Prostate gland (tissue), 2 donors: ENCODE measurements at regions not wholly inside any gene's neighbourhood (a gene's known extent, or its start where the extent isn't known, plus 50 kb on each side); places are given as distances from the start of the nearest gene placed in this dataset.

Experiments
- DNase-seq: peaks from one replicate; pipeline ENCODE4 v3.0.0-alpha.2; 2019; ENCODE audit warnings: low spot score
- H3K27ac ChIP-seq, 2 donors: fragments of 200-600 bp; sonication (generic); 2 replicates each; pipeline ENCODE4 v1.5.1; 2017 to 2019
- H3K27me3 ChIP-seq: fragments of 200-600 bp; sonication (generic); replicated peaks from 2 replicates; pipeline ENCODE4 v1.5.1; 2019; ENCODE audit not compliant: insufficient read depth
- H3K36me3 ChIP-seq, 2 donors: fragments of 200-600 bp; sonication (generic); 1 replicate in 1 of 2; 2 replicates in 1 of 2; pipeline versions ENCODE4 v1.5.1 to v1.8.1; 2017 to 2019
- H3K4me1 ChIP-seq: fragments of 200-600 bp; sonication (generic); replicated peaks from 2 replicates; pipeline ENCODE4 v1.5.1; 2019
- H3K4me3 ChIP-seq, 2 donors: fragments of 200-600 bp; sonication (generic); 2 replicates each; pipeline ENCODE4 v1.5.1; 2017 to 2019
- H3K9me3 ChIP-seq: fragments of 200-600 bp; sonication (generic); 2 replicates; pipeline ENCODE4 v1.5.1; 2017
- POLR2A ChIP-seq: fragments of 450-650 bp; IDR thresholded peaks from one replicate; pipeline ENCODE4 v1.6.1; 2016; ENCODE audit warnings: antibody characterized with exemption, mild to moderate bottlenecking
- POLR2AphosphoS5 ChIP-seq: sonication (generic); formaldehyde crosslinking; IDR thresholded peaks from one replicate; pipeline ENCODE4 v1.6.1; 2017; ENCODE audit warnings: antibody characterized with exemption
- WGBS: methylation state at CpG from one replicate; pipeline ENCODE4 v1.1.5; 2018; 5-methylcytosine and 5-hydroxymethylcytosine counted together
- intact Hi-C: fragments of 100-400 bp; cut with DNase I; formaldehyde crosslinking; loops from one replicate; pipeline ENCODE4 v1.14.2; 2022
- TF ChIP-seq, protein P1 (sequence below), 4 experiments: fragments of 200-600 bp in 2 of 4; fragments of 450-650 bp in 2 of 4; sonication (generic) in 2 of 4; IDR thresholded peaks; 1 replicate in 3 of 4; 2 replicates in 1 of 4; pipeline ENCODE4 v1.5.1; 2016 to 2019; ENCODE audit warnings: antibody characterized with exemption in 4 of 4, mild to moderate bottlenecking in 2 of 4, moderate library complexity in 2 of 4

- Histone ChIP-seq H3K36me3 (no peaks in the 10 kb centered on the region), H3K4me3 (no peak overlapping the region), H3K27me3 (no peaks in the 10 kb centered on the region), H3K27ac (no peak overlapping the region), H3K4me1 (no peaks in the 10 kb centered on the region), H3K9me3 (no peaks in the 10 kb centered on the region)
- 94% methylated on average over 21 of the region's 21 CpGs for WGBS
- TF ChIP-seq POLR2A, result no peak
- TF ChIP-seq, protein P1, sequence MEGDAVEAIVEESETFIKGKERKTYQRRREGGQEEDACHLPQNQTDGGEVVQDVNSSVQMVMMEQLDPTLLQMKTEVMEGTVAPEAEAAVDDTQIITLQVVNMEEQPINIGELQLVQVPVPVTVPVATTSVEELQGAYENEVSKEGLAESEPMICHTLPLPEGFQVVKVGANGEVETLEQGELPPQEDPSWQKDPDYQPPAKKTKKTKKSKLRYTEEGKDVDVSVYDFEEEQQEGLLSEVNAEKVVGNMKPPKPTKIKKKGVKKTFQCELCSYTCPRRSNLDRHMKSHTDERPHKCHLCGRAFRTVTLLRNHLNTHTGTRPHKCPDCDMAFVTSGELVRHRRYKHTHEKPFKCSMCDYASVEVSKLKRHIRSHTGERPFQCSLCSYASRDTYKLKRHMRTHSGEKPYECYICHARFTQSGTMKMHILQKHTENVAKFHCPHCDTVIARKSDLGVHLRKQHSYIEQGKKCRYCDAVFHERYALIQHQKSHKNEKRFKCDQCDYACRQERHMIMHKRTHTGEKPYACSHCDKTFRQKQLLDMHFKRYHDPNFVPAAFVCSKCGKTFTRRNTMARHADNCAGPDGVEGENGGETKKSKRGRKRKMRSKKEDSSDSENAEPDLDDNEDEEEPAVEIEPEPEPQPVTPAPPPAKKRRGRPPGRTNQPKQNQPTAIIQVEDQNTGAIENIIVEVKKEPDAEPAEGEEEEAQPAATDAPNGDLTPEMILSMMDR (IDR thresholded peaks at IDR 0.05), result no peak
- TF ChIP-seq POLR2AphosphoS5, result no peak
- intact Hi-C loops, result no loop called here
- DNase-seq, result no peak
These were observed 410.5 kb downstream of the CTTN start for GRCh38 chr11:70808686-70809375.

DNA sequence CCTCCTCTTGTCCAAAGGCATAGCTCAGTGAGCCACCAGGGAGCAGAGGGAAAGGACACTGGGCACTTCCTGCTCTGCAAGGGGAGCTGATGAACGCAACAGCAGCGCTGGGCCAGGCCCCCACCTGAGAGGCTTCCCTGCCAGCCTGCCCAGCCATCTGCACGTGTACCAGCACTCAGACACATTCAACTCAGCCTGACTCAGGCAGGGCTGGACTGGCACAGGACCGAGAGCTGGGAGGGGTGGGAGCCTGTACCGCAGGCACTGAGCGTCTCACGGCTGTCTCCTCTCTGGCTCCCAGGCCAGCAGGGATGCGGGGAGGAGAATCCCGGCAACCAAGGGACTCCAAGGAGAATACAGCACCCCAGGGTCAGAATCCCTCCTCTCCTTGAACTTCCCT lies 411.8 kb downstream of the CTTN start:
- intact Hi-C loops, result no loop called here
- WGBS, result 83% methylated on average over 8 of the region's 9 CpGs
- Histone ChIP-seq H3K36me3 (no peaks in the 10 kb centered on the region), H3K4me3 (no peak overlapping the region), H3K4me1 (no peaks in the 10 kb centered on the region), H3K27ac (no peak overlapping the region), H3K9me3 (no peaks in the 10 kb centered on the region), H3K27me3 (no peaks in the 10 kb centered on the region)
- no peak for DNase-seq
- TF ChIP-seq, protein P1 (IDR thresholded peaks at IDR 0.05), result no peak

- Histone ChIP-seq H3K9me3 (no peaks in the 10 kb centered on the region), H3K27me3 (no peaks in the 10 kb centered on the region), H3K4me1 (no peaks in the 10 kb centered on the region), H3K36me3 (no peaks in the 10 kb centered on the region), H3K4me3 (no peak overlapping the region), H3K27ac (no peak overlapping the region)
- 92% methylated on average over 8 of the region's 8 CpGs for WGBS
- TF ChIP-seq, protein P1 (IDR thresholded peaks at IDR 0.05), result no peak
- no peak for TF ChIP-seq POLR2AphosphoS5
- no peak for TF ChIP-seq POLR2A
- DNase-seq, result no peak
- intact Hi-C loops, result no loop called here
These were observed 412.4 kb downstream of the CTTN start for GRCh38 chr11:70810681-70811080.

GRCh38 chr11:70811483-70811882 lies 413.2 kb downstream of the CTTN start:
- H3K27ac ChIP-seq, result no peak overlapping the region
- intact Hi-C loops, result no loop called here
- TF ChIP-seq POLR2A (no peak), POLR2AphosphoS5 (no peak)
- TF ChIP-seq, protein P1 (IDR thresholded peaks at IDR 0.05), result no peak
- H3K4me3 ChIP-seq, result no peak overlapping the region
- DNase-seq, result no peak
- WGBS, result 100% methylated on average over 1 of the region's 1 CpG
- no peaks in the 10 kb centered on the region for H3K36me3 ChIP-seq
- H3K27me3 ChIP-seq, result no peaks in the 10 kb centered on the region
- no peaks in the 10 kb centered on the region for H3K9me3 ChIP-seq
- H3K4me1 ChIP-seq, result no peaks in the 10 kb centered on the region

DNA sequence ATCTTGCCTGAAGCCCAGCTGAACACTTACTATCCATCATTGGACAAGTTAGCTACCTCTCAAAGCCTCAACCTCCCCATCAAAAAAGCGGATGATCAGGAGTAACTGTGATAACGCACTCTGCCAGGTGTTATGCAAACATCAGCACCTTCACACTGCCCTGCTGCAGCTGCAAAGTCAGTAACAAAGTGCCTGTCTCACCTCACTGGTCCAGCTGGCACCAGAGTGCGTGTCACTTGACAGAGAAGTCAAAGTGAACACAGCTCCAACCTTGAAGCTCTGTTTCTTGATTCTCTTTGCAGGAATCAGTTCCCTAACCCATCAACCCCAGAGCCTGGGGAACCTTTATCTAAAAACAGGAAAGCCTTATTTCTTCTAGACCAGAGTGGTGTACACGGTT lies 413.6 kb downstream of the CTTN start:
- no peaks in the 10 kb centered on the region for H3K36me3 ChIP-seq
- no peak overlapping the region for H3K27ac ChIP-seq
- WGBS, result 93% methylated on average over 4 of the region's 4 CpGs
- no peaks in the 10 kb centered on the region for H3K4me1 ChIP-seq
- H3K27me3 ChIP-seq, result no peaks in the 10 kb centered on the region
- intact Hi-C loops, result no loop called here
- DNase-seq, result no peak
- no peak overlapping the region for H3K4me3 ChIP-seq
- TF ChIP-seq POLR2A (no peak), POLR2AphosphoS5 (no peak)
- TF ChIP-seq, protein P1 (IDR thresholded peaks at IDR 0.05), result no peak
- no peaks in the 10 kb centered on the region for H3K9me3 ChIP-seq
